ENCODE measurements at regions not wholly inside any gene's neighbourhood (a gene's known extent, or its start where the extent isn't known, plus 50 kb on each side); places are given as distances from the start of the nearest gene placed in this dataset.
A peak's percentile ranks its signal among the peaks of the same experiment; 100 is the strongest.

GRCh38 chr16:85428899-85429775, 184.0 kb upstream of the GSE1 start:
- DNase-seq: no peak

GRCh38 chr16:85429776-85430522, 183.2 kb upstream of the GSE1 start:
- DNase-seq: no peak

GRCh38 chr16:85430523-85431421, 182.3 kb upstream of the GSE1 start:
- DNase-seq: no peak

GRCh38 chr16:85431431-85432124, 181.5 kb upstream of the GSE1 start:
- no peak for DNase-seq

- DNase-seq: no peak
Observed at GRCh38 chr16:85432606-85433005, 180.5 kb upstream of the GSE1 start.

GRCh38 chr16:85433477-85433876, 179.6 kb upstream of the GSE1 start:
- no peak for DNase-seq

- no peak for DNase-seq
Observed at GRCh38 chr16:85435286-85435685, 177.8 kb upstream of the GSE1 start.

GRCh38 chr16:85435700-85436099, 177.4 kb upstream of the GSE1 start:
- DNase-seq: no peak

- no peak for DNase-seq
Observed at GRCh38 chr16:85436207-85436606, 176.9 kb upstream of the GSE1 start.

GRCh38 chr16:85436636-85437165, 176.4 kb upstream of the GSE1 start:
- DNase-seq: peak; percentile 17

- DNase-seq: peak; percentile 40
Observed at GRCh38 chr16:85437166-85438052, 175.7 kb upstream of the GSE1 start.

- DNase-seq: no peak
Observed at GRCh38 chr16:85438981-85439685, 174.0 kb upstream of the GSE1 start.

- no peak for DNase-seq
Observed at GRCh38 chr16:85440744-85441143, 172.4 kb upstream of the GSE1 start.

- no peak for DNase-seq
Observed at GRCh38 chr16:85441189-85441889, 171.8 kb upstream of the GSE1 start.

- DNase-seq: no peak
Observed at GRCh38 chr16:85441890-85442670, 171.0 kb upstream of the GSE1 start.

GRCh38 chr16:85443116-85443515, 170.0 kb upstream of the GSE1 start:
- no peak for DNase-seq

- DNase-seq: no peak
Observed at GRCh38 chr16:85443531-85443930, 169.6 kb upstream of the GSE1 start.

- no peak for DNase-seq
Observed at GRCh38 chr16:85445064-85445778, 167.9 kb upstream of the GSE1 start.
